ENCODE measurements at regions not wholly inside any gene's neighbourhood (a gene's known extent, or its start where the extent isn't known, plus 50 kb on each side); places are given as distances from the start of the nearest gene placed in this dataset.

DNA sequence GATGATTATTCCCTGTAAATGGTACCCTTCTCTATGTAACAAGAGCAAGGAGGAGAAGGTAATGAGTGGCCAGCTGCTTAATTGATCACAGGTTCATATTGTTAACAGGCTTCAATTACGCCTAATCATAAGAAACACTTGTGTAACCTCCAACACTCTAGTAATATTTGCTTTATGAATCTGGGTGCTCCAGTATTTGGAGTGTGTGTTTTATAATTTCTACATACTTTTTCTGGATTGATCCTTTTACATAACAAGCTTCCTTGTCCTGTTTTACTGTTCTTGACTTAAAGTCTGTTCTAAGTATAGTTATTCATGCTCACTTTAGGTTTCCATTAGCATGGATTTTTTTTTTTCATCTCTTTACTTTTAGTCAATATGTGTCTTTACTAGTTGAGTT is 984.2 kb downstream of the AMY1C start:
- TF ChIP-seq, protein P1, sequence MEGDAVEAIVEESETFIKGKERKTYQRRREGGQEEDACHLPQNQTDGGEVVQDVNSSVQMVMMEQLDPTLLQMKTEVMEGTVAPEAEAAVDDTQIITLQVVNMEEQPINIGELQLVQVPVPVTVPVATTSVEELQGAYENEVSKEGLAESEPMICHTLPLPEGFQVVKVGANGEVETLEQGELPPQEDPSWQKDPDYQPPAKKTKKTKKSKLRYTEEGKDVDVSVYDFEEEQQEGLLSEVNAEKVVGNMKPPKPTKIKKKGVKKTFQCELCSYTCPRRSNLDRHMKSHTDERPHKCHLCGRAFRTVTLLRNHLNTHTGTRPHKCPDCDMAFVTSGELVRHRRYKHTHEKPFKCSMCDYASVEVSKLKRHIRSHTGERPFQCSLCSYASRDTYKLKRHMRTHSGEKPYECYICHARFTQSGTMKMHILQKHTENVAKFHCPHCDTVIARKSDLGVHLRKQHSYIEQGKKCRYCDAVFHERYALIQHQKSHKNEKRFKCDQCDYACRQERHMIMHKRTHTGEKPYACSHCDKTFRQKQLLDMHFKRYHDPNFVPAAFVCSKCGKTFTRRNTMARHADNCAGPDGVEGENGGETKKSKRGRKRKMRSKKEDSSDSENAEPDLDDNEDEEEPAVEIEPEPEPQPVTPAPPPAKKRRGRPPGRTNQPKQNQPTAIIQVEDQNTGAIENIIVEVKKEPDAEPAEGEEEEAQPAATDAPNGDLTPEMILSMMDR (conservative IDR thresholded peaks at IDR 0.05): no peak
- no peak for TF ChIP-seq EZH2 (IDR thresholded peaks at IDR 0.05; ENCODE audit: low read depth)

Measured in PC-9 (cell line).